GM23338 (cell line): ENCODE measurements at regions not wholly inside any gene's neighbourhood (a gene's known extent, or its start where the extent isn't known, plus 50 kb on each side); places are given as distances from the start of the nearest gene placed in this dataset.

Experiments used
- ATAC-seq: fragments of 200-7000 bp; cut with Tn5 transposase; 3 replicates; pipeline ENCODE4 v1.9.1; 2020
- DNase-seq: peaks from one replicate; pipeline ENCODE4 v3.0.0-alpha.2; 2015; ENCODE audit warnings: low spot score
- H2AFZ ChIP-seq: fragments of 200-600 bp; sonication (generic); 2 replicates; pipeline ENCODE4 v1.8.0; 2016; ENCODE audit warnings: antibody characterized with exemption, mild to moderate bottlenecking, moderate library complexity
- H3F3A ChIP-seq: fragments of 200-600 bp; sonication (generic); replicated peaks from 2 replicates; pipeline ENCODE4 v1.8.0; 2017; ENCODE audit warnings: antibody characterized with exemption, mixed run types, low read depth
- H3K27ac ChIP-seq: fragments of 200-600 bp; sonication (generic); 2 replicates; pipeline ENCODE4 v1.6.1; 2016; ENCODE audit warnings: low read depth
- H3K27me3 ChIP-seq: fragments of 200-600 bp; sonication (generic); 2 replicates; pipeline ENCODE4 v1.8.0; 2016; ENCODE audit warnings: mild to moderate bottlenecking, mixed run types, moderate library complexity; ENCODE audit not compliant: insufficient read depth
- H3K36me3 ChIP-seq: fragments of 200-600 bp; sonication (generic); 2 replicates; pipeline ENCODE4 v1.8.0; 2016; ENCODE audit warnings: mild to moderate bottlenecking; ENCODE audit not compliant: insufficient read depth
- H3K4me1 ChIP-seq: fragments of 200-600 bp; sonication (generic); 2 replicates; pipeline ENCODE4 v1.8.0; 2016; ENCODE audit warnings: mild to moderate bottlenecking, moderate library complexity; ENCODE audit not compliant: insufficient read depth
- H3K4me2 ChIP-seq: fragments of 200-600 bp; sonication (generic); 2 replicates; pipeline ENCODE4 v1.7.1; 2017; ENCODE audit warnings: mixed run types
- H3K4me3 ChIP-seq: fragments of 200-600 bp; sonication (generic); 2 replicates; pipeline ENCODE4 v1.6.1; 2016; ENCODE audit warnings: mixed run types
- H3K79me2 ChIP-seq: fragments of 200-600 bp; sonication (generic); replicated peaks from 2 replicates; pipeline ENCODE4 v1.8.0; 2017; ENCODE audit warnings: mild to moderate bottlenecking; ENCODE audit not compliant: insufficient read depth
- H3K9me2 ChIP-seq: fragments of 200-600 bp; sonication (generic); 2 replicates; pipeline ENCODE4 v1.8.0; 2017; ENCODE audit not compliant: insufficient read depth
- H4K20me1 ChIP-seq: fragments of 200-600 bp; sonication (generic); replicated peaks from 2 replicates; pipeline ENCODE4 v1.8.0; 2017; ENCODE audit warnings: mild to moderate bottlenecking; ENCODE audit not compliant: insufficient read depth
- H3K27ac Mint-ChIP-seq: 2 replicates; pipeline ENCODE4 v1.8.0; 2020; ENCODE audit warnings: inconsistent platforms, mild to moderate bottlenecking, moderate library complexity, mixed read lengths
- H3K27me3 Mint-ChIP-seq: 3 replicates; pipeline ENCODE4 v1.8.0; 2022; ENCODE audit warnings: low read depth, mild to moderate bottlenecking, moderate library complexity, mixed read lengths, inconsistent platforms; ENCODE audit not compliant: insufficient read depth, poor library complexity
- H3K36me3 Mint-ChIP-seq: 3 replicates; pipeline ENCODE4 v1.8.0; 2021; ENCODE audit warnings: low read depth, mild to moderate bottlenecking, inconsistent platforms, moderate library complexity, mixed read lengths
- H3K4me1 Mint-ChIP-seq: 3 replicates; pipeline ENCODE4 v1.8.0; 2020; ENCODE audit warnings: mild to moderate bottlenecking, inconsistent platforms, mixed read lengths
- H3K4me3 Mint-ChIP-seq: 3 replicates; pipeline ENCODE4 v1.8.0; 2021; ENCODE audit warnings: moderate library complexity, mild to moderate bottlenecking, inconsistent platforms, mixed read lengths
- H3K9me3 Mint-ChIP-seq: 3 replicates; pipeline ENCODE4 v1.8.0; 2020; ENCODE audit warnings: moderate library complexity, mild to moderate bottlenecking, inconsistent platforms, mixed read lengths
- CREB1 ChIP-seq: fragments of 250-450 bp; sonication (Bioruptor Pico); IDR thresholded peaks from 2 replicates; pipeline ENCODE4 v1.5.0; 2020; ENCODE audit warnings: low read depth, mild to moderate bottlenecking, moderate library complexity
- CTCF ChIP-seq, 2 experiments: fragments of 200-600 bp in 1 of 2; sonication (generic) in 1 of 2; conservative IDR thresholded peaks; 2 replicates each; pipeline versions ENCODE4 v1.5.1 to v1.6.1; 2016 to 2017; ENCODE audit warnings: antibody characterized with exemption in 2 of 2, low read depth in 2 of 2, mild to moderate bottlenecking in 2 of 2, moderate library complexity in 1 of 2
- ETS1 ChIP-seq: IDR thresholded peaks from 2 replicates; pipeline ENCODE4 v1.6.1; 2016; ENCODE audit warnings: antibody characterized with exemption
- EZH2 ChIP-seq: fragments of 200-600 bp; sonication (generic); IDR thresholded peaks from one replicate; pipeline ENCODE4 v1.8.0; 2017; ENCODE audit warnings: antibody characterized with exemption, mild to moderate bottlenecking, low read depth; ENCODE audit not compliant: unreplicated experiment
- EZH2phosphoT487 ChIP-seq: fragments of 200-600 bp; sonication (generic); IDR thresholded peaks from one replicate; pipeline ENCODE4 v1.8.1; 2018; ENCODE audit warnings: antibody characterized with exemption; ENCODE audit not compliant: unreplicated experiment
- JUNB ChIP-seq: IDR thresholded peaks from one replicate; pipeline ENCODE4 v1.6.1; 2016; ENCODE audit warnings: antibody characterized with exemption; ENCODE audit not compliant: unreplicated experiment
- NANOG ChIP-seq: IDR thresholded peaks from 2 replicates; pipeline ENCODE4 v1.6.1; 2016; ENCODE audit warnings: antibody characterized with exemption, borderline replicate concordance
- POLR2AphosphoS5 ChIP-seq: IDR thresholded peaks from 2 replicates; pipeline ENCODE4 v1.6.1; 2016; ENCODE audit warnings: antibody characterized with exemption, low read depth
- REST ChIP-seq: IDR thresholded peaks from one replicate; pipeline ENCODE4 v1.6.1; 2018; ENCODE audit warnings: antibody characterized with exemption; ENCODE audit not compliant: unreplicated experiment
- STAT1 ChIP-seq: IDR thresholded peaks from one replicate; pipeline ENCODE4 v1.6.1; 2016; ENCODE audit warnings: antibody characterized with exemption; ENCODE audit not compliant: unreplicated experiment
- ZNF114 ChIP-seq: fragments of 250-450 bp; sonication (Bioruptor Pico); IDR thresholded peaks from 2 replicates; pipeline ENCODE4 v1.5.0; 2020; ENCODE audit warnings: mild to moderate bottlenecking, moderate library complexity
- ZNF331 ChIP-seq: fragments of 250-450 bp; sonication (Bioruptor Pico); IDR thresholded peaks from 2 replicates; pipeline ENCODE4 v1.5.0; 2020; ENCODE audit warnings: low read depth, mild to moderate bottlenecking, moderate library complexity
- ZNF462 ChIP-seq: fragments of 250-450 bp; sonication (Bioruptor Pico); IDR thresholded peaks from 2 replicates; pipeline ENCODE4 v1.5.0; 2020; ENCODE audit warnings: mild to moderate bottlenecking, moderate library complexity

- Mint-ChIP-seq H3K27ac (no peak overlapping the region), H3K27me3 (no peaks in the 10 kb centered on the region), H3K9me3 (peaks cover 3% of the 10 kb centered on the region; the same call in 1 of the 3 replicates), H3K36me3 (no peaks in the 10 kb centered on the region), H3K4me3 (no peak overlapping the region), H3K4me1 (no peaks in the 10 kb centered on the region)
- DNase-seq, result no peak
- H3K4me1 ChIP-seq, result no peaks in the 10 kb centered on the region
- no peaks in the 10 kb centered on the region for H4K20me1 ChIP-seq
- H3K36me3 ChIP-seq, result peaks cover 3% of the 10 kb centered on the region; the same call in 1 of the 2 replicates
- no peaks in the 10 kb centered on the region for H3K9me2 ChIP-seq
- H3K27me3 ChIP-seq, result no peaks in the 10 kb centered on the region
- no peak for TF ChIP-seq ETS1
- no peak for TF ChIP-seq CREB1
- TF ChIP-seq STAT1, result no peak
- no peak for TF ChIP-seq ZNF331 (CRISPR knock-in tag)
- no peak for TF ChIP-seq NANOG
- no peak for TF ChIP-seq POLR2AphosphoS5
- no peak for TF ChIP-seq EZH2phosphoT487
- TF ChIP-seq CTCF (conservative IDR thresholded peaks at IDR 0.05; ENCODE audit: low read depth in 2 of 2), result no peak
- TF ChIP-seq ZNF462, result no peak
- no peak for TF ChIP-seq ZNF114 (CRISPR knock-in tag)
- no peak for TF ChIP-seq REST
- no peak for TF ChIP-seq EZH2
- TF ChIP-seq JUNB, result no peak
- no peaks in the 10 kb centered on the region for H3F3A ChIP-seq
- H3K4me2 ChIP-seq, result no peak overlapping the region
- H2AFZ ChIP-seq, result no peak overlapping the region
- H3K79me2 ChIP-seq, result no peaks in the 10 kb centered on the region
- ATAC-seq, result no peak
- H3K27ac ChIP-seq, result no peak overlapping the region
- no peak overlapping the region for H3K4me3 ChIP-seq
These were observed 179.3 kb upstream of the RAG2 start for GRCh38 chr11:36777311-36777710.
